KMS-11 (cell line): ENCODE measurements at regions not wholly inside any gene's neighbourhood (a gene's known extent, or its start where the extent isn't known, plus 50 kb on each side); places are given as distances from the start of the nearest gene placed in this dataset.

Experiments used
- H2AFZ ChIP-seq: fragments of 200-600 bp; sonication (generic); 2 replicates; pipeline ENCODE4 v1.6.1; 2016; ENCODE audit warnings: antibody characterized with exemption, mixed run types, low read depth
- H3K27ac ChIP-seq: fragments of 200-600 bp; sonication (generic); 2 replicates; pipeline ENCODE4 v1.6.1; 2016; ENCODE audit warnings: mild to moderate bottlenecking, mixed run types
- H3K27me3 ChIP-seq: fragments of 200-600 bp; sonication (generic); 2 replicates; pipeline ENCODE4 v1.6.1; 2017; ENCODE audit warnings: mild to moderate bottlenecking, low read depth, mixed run types, moderate library complexity; ENCODE audit not compliant: insufficient read depth
- H3K36me3 ChIP-seq: fragments of 200-600 bp; sonication (generic); 2 replicates; pipeline ENCODE4 v1.6.1; 2017; ENCODE audit warnings: mild to moderate bottlenecking, mixed run types; ENCODE audit not compliant: insufficient read depth
- H3K4me1 ChIP-seq: fragments of 200-600 bp; sonication (generic); 2 replicates; pipeline ENCODE4 v1.6.1; 2016; ENCODE audit warnings: mild to moderate bottlenecking, low read depth, mixed run types; ENCODE audit not compliant: poor library complexity, severe bottlenecking
- H3K4me2 ChIP-seq: fragments of 200-600 bp; sonication (generic); 2 replicates; pipeline ENCODE4 v1.7.0; 2016; ENCODE audit warnings: mild to moderate bottlenecking, mixed run types
- H3K4me3 ChIP-seq: fragments of 200-600 bp; sonication (generic); IDR thresholded peaks from 2 replicates; pipeline ENCODE4 v1.6.1; 2017; ENCODE audit warnings: low read depth, low read length, mixed read lengths; ENCODE audit not compliant: insufficient read depth
- H3K79me2 ChIP-seq: fragments of 200-600 bp; sonication (generic); 2 replicates; pipeline ENCODE4 v1.6.1; 2016; ENCODE audit warnings: low read depth, mixed run types; ENCODE audit not compliant: insufficient read depth
- H3K9ac ChIP-seq: fragments of 200-600 bp; sonication (generic); 2 replicates; pipeline ENCODE4 v1.6.1; 2016; ENCODE audit warnings: mild to moderate bottlenecking, mixed run types
- H4K20me1 ChIP-seq: fragments of 200-600 bp; sonication (generic); 2 replicates; pipeline ENCODE4 v1.6.1; 2016; ENCODE audit warnings: mild to moderate bottlenecking, mixed run types; ENCODE audit not compliant: insufficient read depth
- CTCF ChIP-seq: fragments of 200-600 bp; sonication (generic); conservative IDR thresholded peaks from 2 replicates; pipeline ENCODE4 v1.6.1; 2017; ENCODE audit warnings: low read depth, mild to moderate bottlenecking, antibody characterized with exemption, low read length, moderate library complexity, mixed read lengths

GRCh38 chr18:60826346-60826745 lies 453.8 kb upstream of the MC4R start:
- Histone ChIP-seq H2AFZ (no peak overlapping the region), H3K9ac (no peak overlapping the region), H3K4me3 (no peak overlapping the region), H3K4me1 (no peaks in the 10 kb centered on the region), H3K27me3 (no peaks in the 10 kb centered on the region), H3K79me2 (no peaks in the 10 kb centered on the region), H4K20me1 (no peaks in the 10 kb centered on the region), H3K36me3 (no peaks in the 10 kb centered on the region), H3K27ac (no peak overlapping the region), H3K4me2 (no peak overlapping the region)
- no peak for TF ChIP-seq CTCF

DNA sequence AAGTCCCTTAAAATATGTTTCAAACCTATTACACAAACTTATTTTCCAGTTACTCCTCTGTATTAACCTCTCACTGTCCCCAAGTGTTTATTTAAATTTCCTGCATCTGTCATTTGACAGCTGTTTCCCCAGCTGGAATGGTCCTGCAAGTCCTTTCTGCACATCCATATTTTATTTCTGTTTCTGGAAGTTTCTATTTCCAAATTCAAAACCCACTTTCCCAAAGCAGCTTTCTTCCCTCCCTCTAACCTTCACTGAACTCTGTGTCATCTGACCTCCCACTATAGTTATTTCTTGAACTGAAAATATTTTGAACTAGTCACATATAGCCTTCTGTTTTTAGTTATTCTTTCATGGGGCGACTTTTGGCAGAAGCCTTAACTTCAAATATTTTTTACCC lies 459.4 kb upstream of the MC4R start:
- no peak overlapping the region for H3K4me3 ChIP-seq
- no peak overlapping the region for H3K27ac ChIP-seq
- H2AFZ ChIP-seq = no peak overlapping the region
- no peaks in the 10 kb centered on the region for H3K79me2 ChIP-seq
- no peak for TF ChIP-seq CTCF
- no peaks in the 10 kb centered on the region for H3K27me3 ChIP-seq
- H3K4me2 ChIP-seq = no peak overlapping the region
- H3K36me3 ChIP-seq = no peaks in the 10 kb centered on the region
- no peaks in the 10 kb centered on the region for H3K4me1 ChIP-seq
- H3K9ac ChIP-seq = no peak overlapping the region
- H4K20me1 ChIP-seq = no peaks in the 10 kb centered on the region

- H3K27ac ChIP-seq = no peak overlapping the region
- H3K27me3 ChIP-seq = no peaks in the 10 kb centered on the region
- H3K79me2 ChIP-seq = no peaks in the 10 kb centered on the region
- H2AFZ ChIP-seq = no peak overlapping the region
- H4K20me1 ChIP-seq = no peaks in the 10 kb centered on the region
- no peaks in the 10 kb centered on the region for H3K36me3 ChIP-seq
- no peaks in the 10 kb centered on the region for H3K4me1 ChIP-seq
- H3K9ac ChIP-seq = no peak overlapping the region
- TF ChIP-seq CTCF = no peak
- H3K4me2 ChIP-seq = no peak overlapping the region
- no peak overlapping the region for H3K4me3 ChIP-seq
Measured at GRCh38 chr18:60838677-60839076, 466.1 kb upstream of the MC4R start.

DNA sequence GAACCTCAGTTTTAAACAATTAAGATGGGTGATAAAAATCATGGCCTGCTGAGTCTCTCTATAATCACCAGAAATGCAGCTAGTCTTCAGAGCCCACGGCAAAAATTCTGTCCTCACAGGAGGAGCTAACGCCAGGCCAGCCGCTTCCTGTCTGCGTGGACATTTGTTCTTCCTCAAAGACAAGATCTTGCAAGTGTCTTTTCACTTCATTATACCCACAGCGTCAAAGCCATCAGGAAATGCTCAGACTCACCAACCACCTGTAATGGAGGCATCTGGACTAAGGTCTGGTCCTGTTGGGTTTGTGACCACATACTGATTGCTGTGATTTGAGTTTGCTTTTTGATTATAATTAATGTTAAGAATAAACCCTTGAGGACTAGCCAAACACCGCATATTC lies 473.8 kb upstream of the MC4R start:
- Histone ChIP-seq H3K27ac (no peak overlapping the region), H2AFZ (no peak overlapping the region), H3K27me3 (no peaks in the 10 kb centered on the region), H3K4me2 (no peak overlapping the region), H3K4me3 (no peak overlapping the region), H3K4me1 (no peaks in the 10 kb centered on the region), H3K36me3 (no peaks in the 10 kb centered on the region), H4K20me1 (no peaks in the 10 kb centered on the region), H3K79me2 (no peaks in the 10 kb centered on the region), H3K9ac (no peak overlapping the region)
- TF ChIP-seq CTCF = no peak

DNA sequence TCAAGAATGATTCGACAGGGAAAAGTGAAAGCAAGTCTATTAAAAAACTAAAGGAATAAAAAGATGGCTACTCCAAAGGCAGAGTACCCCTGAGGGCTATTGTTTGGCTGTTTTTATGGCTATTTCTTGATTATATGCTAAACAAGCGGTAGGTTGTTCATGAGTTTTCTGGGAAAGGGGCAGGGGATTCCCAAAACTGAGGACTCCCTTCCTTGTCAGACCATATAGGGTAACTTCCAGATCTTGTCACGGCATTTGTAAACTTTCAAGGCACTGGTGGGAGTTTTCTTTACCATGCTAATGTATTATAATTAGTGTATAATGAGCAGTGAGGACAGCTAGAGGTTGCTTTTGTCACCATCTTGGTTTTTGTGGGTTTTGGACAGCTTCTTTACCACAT lies 474.9 kb upstream of the MC4R start:
- no peak for TF ChIP-seq CTCF
- H3K4me1 ChIP-seq = no peaks in the 10 kb centered on the region
- no peak overlapping the region for H3K4me3 ChIP-seq
- no peaks in the 10 kb centered on the region for H3K27me3 ChIP-seq
- H3K9ac ChIP-seq = no peak overlapping the region
- H3K36me3 ChIP-seq = no peaks in the 10 kb centered on the region
- no peak overlapping the region for H3K4me2 ChIP-seq
- H2AFZ ChIP-seq = no peak overlapping the region
- no peaks in the 10 kb centered on the region for H3K79me2 ChIP-seq
- no peak overlapping the region for H3K27ac ChIP-seq
- H4K20me1 ChIP-seq = no peaks in the 10 kb centered on the region
